Endothelial cell of umbilical vein (primary cell): ENCODE measurements at regions not wholly inside any gene's neighbourhood (a gene's known extent, or its start where the extent isn't known, plus 50 kb on each side); places are given as distances from the start of the nearest gene placed in this dataset.

ENCODE experiments used
- BruUV-seq: library from RNA; stranded (reverse); fragments of 400-500 nt; replicated peaks from 2 replicates; lab custom pipeline; 2021; lab: Mats Ljungman, UMichigan
- CTCF ChIA-PET: fragments of 300-600, 350-600 bp; sonication (Branson Sonifier 250); formaldehyde crosslinking; loops from one replicate; lab custom pipeline; 2021; ENCODE audit warnings: antibody characterized with exemption, inconsistent platforms; lab: Charles Lee
- POLR2A ChIA-PET: fragments of 300-600, 350-600 bp; sonication (Branson Sonifier 250); formaldehyde crosslinking; loops from one replicate; lab custom pipeline; 2021; ENCODE audit warnings: antibody characterized with exemption, inconsistent platforms; lab: Charles Lee
- DNase-seq: peaks from one replicate; pipeline ENCODE4 v3.0.0-alpha.2; 2011; ENCODE audit warnings: low read depth, low spot score
- FAIRE-seq: peaks from 2 replicates; lab custom pipeline; 2011; peaks lifted over from hg19 to GRCh38; lab: Jason Lieb, UNC
- H2AFZ ChIP-seq: 2 replicates; pipeline ENCODE4 v1.6.0; 2012; ENCODE audit warnings: low read depth, low read length, control low read depth, inconsistent platforms
- H3K27ac ChIP-seq: 2 replicates; pipeline ENCODE4 v1.5.1; 2011; ENCODE audit warnings: low read depth, mild to moderate bottlenecking, control low read depth, low read length, moderate library complexity; ENCODE audit not compliant: insufficient read depth
- H3K27me3 ChIP-seq, 2 experiments: 2 replicates each; pipeline versions ENCODE4 v1.6.0 to v1.6.1; 2011; ENCODE audit warnings: low read length in 2 of 2, mixed read lengths in 1 of 2; ENCODE audit not compliant: control insufficient read depth in 2 of 2, insufficient read depth in 2 of 2
- H3K36me3 ChIP-seq, 2 experiments: 2 replicates in 1 of 2; 3 replicates in 1 of 2; pipeline ENCODE4 v1.5.1; 2011; ENCODE audit warnings: low read length in 2 of 2, mild to moderate bottlenecking in 1 of 2, moderate library complexity in 1 of 2; ENCODE audit not compliant: control insufficient read depth in 2 of 2, insufficient read depth in 2 of 2; ENCODE audit errors: extremely low read depth in 1 of 2
- H3K4me1 ChIP-seq: 3 replicates; pipeline ENCODE4 v1.5.1; 2011; ENCODE audit warnings: mild to moderate bottlenecking, low read length; ENCODE audit not compliant: control insufficient read depth, insufficient read depth; ENCODE audit errors: extremely low read depth
- H3K4me2 ChIP-seq: 2 replicates; pipeline ENCODE4 v1.6.1; 2011; ENCODE audit warnings: low read length, control low read depth, mixed read lengths; ENCODE audit not compliant: insufficient read depth
- H3K4me3 ChIP-seq, 3 experiments: fragments of 200-600 bp in 1 of 3; sonication (generic), shearing (Covaris generic) in 1 of 3; replicated peaks in 1 of 3; 2 replicates each; pipeline ENCODE4 v1.5.1; 2011 to 2016; ENCODE audit warnings: control low read depth in 3 of 3, low read length in 3 of 3, mild to moderate bottlenecking in 2 of 3, inconsistent platforms in 1 of 3, low read depth in 1 of 3, moderate library complexity in 1 of 3; ENCODE audit not compliant: insufficient read depth in 1 of 3
- H3K79me2 ChIP-seq: 2 replicates; pipeline ENCODE4 v1.6.0; 2012; ENCODE audit warnings: low read length, inconsistent platforms; ENCODE audit not compliant: control insufficient read depth, insufficient read depth
- H3K9ac ChIP-seq: replicated peaks from 2 replicates; pipeline ENCODE3; 2011; ENCODE audit warnings: low read length, control low read depth; ENCODE audit not compliant: insufficient read depth; ENCODE audit errors: extremely low read depth
- H3K9me1 ChIP-seq: replicated peaks from 3 replicates; pipeline ENCODE4 v1.6.0; 2011; ENCODE audit warnings: mild to moderate bottlenecking, low read length; ENCODE audit not compliant: control insufficient read depth, insufficient read depth; ENCODE audit errors: extremely low read depth
- H3K9me3 ChIP-seq: replicated peaks from 2 replicates; pipeline ENCODE4 v1.5.1; 2012; ENCODE audit warnings: low read length, inconsistent platforms; ENCODE audit not compliant: control insufficient read depth, insufficient read depth
- H4K20me1 ChIP-seq: replicated peaks from 2 replicates; pipeline ENCODE3; 2011; ENCODE audit warnings: mild to moderate bottlenecking, low read length; ENCODE audit not compliant: control insufficient read depth, insufficient read depth; ENCODE audit errors: extremely low read depth
- EZH2 ChIP-seq: IDR thresholded peaks from 2 replicates; pipeline ENCODE4 v1.6.1; 2012; ENCODE audit warnings: borderline replicate concordance, low read depth, mild to moderate bottlenecking, moderate library complexity, low read length, inconsistent platforms; ENCODE audit not compliant: severe bottlenecking
- FOS ChIP-seq: IDR thresholded peaks from 2 replicates; pipeline ENCODE4 v1.6.1; 2011; ENCODE audit warnings: mild to moderate bottlenecking, low read length, moderate library complexity, borderline replicate concordance; ENCODE audit not compliant: insufficient read depth
- GATA2 ChIP-seq: IDR thresholded peaks from 2 replicates; pipeline ENCODE4 v1.7.0; 2011; ENCODE audit warnings: low read depth, mild to moderate bottlenecking, moderate library complexity, mixed read lengths, low read length; ENCODE audit not compliant: insufficient read length, insufficient read depth
- JUN ChIP-seq: IDR thresholded peaks from 2 replicates; pipeline ENCODE4 v1.6.1; 2011; ENCODE audit warnings: borderline replicate concordance, low read depth; ENCODE audit not compliant: insufficient read length, insufficient read depth
- MYC ChIP-seq: IDR thresholded peaks from one replicate; pipeline ENCODE4 v1.6.1; 2011; ENCODE audit warnings: mild to moderate bottlenecking, low read depth, low read length
- POLR2A ChIP-seq: IDR thresholded peaks from 2 replicates; pipeline ENCODE4 v1.6.1; 2012; ENCODE audit warnings: low read depth, mild to moderate bottlenecking, control low read depth, low read length
- POLR2AphosphoS5 ChIP-seq: IDR thresholded peaks from 2 replicates; pipeline ENCODE4 v1.6.1; 2012; ENCODE audit warnings: low read depth, mild to moderate bottlenecking, control low read depth, low read length, moderate library complexity; ENCODE audit not compliant: insufficient read depth
- dilution Hi-C: fragments of 300-500 bp; cut with MboI; formaldehyde crosslinking; loops from one replicate; pipeline ENCODE4 v1.15.0; 2019; ENCODE audit warnings: low sequenced_read_pairs; ENCODE audit not compliant: extremely low pct_ligation_motif_present
- intact Hi-C: fragments of 100-400 bp; cut with micrococcal nuclease; formaldehyde crosslinking; loops from one replicate; pipeline ENCODE4 v1.10.0; 2022
- TF ChIP-seq, protein P1 (sequence below), 2 donors: IDR thresholded peaks; 1 replicate in 1 of 2; 2 replicates in 1 of 2; pipeline ENCODE4 v1.5.1; 2011; ENCODE audit warnings: low read length in 2 of 2, mild to moderate bottlenecking in 2 of 2, moderate library complexity in 2 of 2, control low read depth in 1 of 2, inconsistent platforms in 1 of 2, low read depth in 1 of 2; ENCODE audit not compliant: insufficient read depth in 1 of 2; ENCODE audit errors: extremely low read depth in 1 of 2
- TF ChIP-seq, protein P2 (sequence below): IDR thresholded peaks from 2 replicates; pipeline ENCODE4 v1.6.1; 2011; ENCODE audit not compliant: insufficient read depth, insufficient read length

DNA sequence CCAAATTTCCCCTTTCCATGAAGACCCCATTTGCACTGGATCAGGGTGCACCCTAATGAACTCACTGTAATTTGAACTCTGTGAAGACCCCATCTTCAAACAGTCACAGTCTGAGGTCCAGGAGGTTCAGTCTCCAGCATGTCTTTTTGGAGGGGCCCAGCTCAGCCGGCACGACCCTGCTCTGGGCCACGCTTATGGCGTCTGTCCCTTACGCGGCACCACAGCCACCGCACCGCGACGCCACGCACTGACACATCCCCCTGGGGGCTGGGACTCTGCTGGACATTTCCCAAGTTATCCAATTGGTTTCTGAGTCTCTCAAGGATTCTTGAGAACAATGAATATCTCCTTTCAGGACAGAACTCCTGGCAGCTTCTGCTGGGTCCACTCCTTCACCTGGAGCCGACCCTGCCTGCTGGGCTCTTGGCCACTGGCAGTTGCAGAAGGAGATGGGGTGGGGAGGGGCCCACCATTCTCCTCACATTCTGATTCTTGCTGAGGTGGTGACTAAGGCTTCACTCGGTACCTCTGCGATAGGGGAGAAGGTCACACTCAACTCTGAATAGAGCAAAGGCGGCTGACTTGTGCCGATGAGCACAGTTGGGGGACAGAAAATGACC is 124.0 kb downstream of the RTP5 start:
- dilution Hi-C loops (no loop called here), intact Hi-C loops (no loop called here)
- no peaks in the 10 kb centered on the region for H3K27me3 ChIP-seq
- no peak for DNase-seq
- H3K79me2 ChIP-seq, result no peaks in the 10 kb centered on the region
- H3K36me3 ChIP-seq, result no peaks in the 10 kb centered on the region
- CTCF ChIA-PET, result interaction anchor here (0.9 kb wide), 1 partner anchor 43 kb away, joined by 4 read pairs; no protein-coding TSS in a partner anchor
- no peak overlapping the region for H3K27ac ChIP-seq
- H3K9me3 ChIP-seq, result no peaks in the 10 kb centered on the region
- no peak for TF ChIP-seq FOS
- no peak for TF ChIP-seq POLR2AphosphoS5
- TF ChIP-seq EZH2, result no peak
- no peak for TF ChIP-seq POLR2A
- no peak for TF ChIP-seq MYC
- TF ChIP-seq GATA2, result no peak
- TF ChIP-seq JUN, result no peak
- TF ChIP-seq, protein P1, sequence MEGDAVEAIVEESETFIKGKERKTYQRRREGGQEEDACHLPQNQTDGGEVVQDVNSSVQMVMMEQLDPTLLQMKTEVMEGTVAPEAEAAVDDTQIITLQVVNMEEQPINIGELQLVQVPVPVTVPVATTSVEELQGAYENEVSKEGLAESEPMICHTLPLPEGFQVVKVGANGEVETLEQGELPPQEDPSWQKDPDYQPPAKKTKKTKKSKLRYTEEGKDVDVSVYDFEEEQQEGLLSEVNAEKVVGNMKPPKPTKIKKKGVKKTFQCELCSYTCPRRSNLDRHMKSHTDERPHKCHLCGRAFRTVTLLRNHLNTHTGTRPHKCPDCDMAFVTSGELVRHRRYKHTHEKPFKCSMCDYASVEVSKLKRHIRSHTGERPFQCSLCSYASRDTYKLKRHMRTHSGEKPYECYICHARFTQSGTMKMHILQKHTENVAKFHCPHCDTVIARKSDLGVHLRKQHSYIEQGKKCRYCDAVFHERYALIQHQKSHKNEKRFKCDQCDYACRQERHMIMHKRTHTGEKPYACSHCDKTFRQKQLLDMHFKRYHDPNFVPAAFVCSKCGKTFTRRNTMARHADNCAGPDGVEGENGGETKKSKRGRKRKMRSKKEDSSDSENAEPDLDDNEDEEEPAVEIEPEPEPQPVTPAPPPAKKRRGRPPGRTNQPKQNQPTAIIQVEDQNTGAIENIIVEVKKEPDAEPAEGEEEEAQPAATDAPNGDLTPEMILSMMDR (IDR thresholded peaks at IDR 0.05; ENCODE audit: extremely low read depth in 1 of 2, insufficient read depth in 1 of 2, low read depth in 1 of 2, low read length in 2 of 2), result no peak
- TF ChIP-seq, protein P2, sequence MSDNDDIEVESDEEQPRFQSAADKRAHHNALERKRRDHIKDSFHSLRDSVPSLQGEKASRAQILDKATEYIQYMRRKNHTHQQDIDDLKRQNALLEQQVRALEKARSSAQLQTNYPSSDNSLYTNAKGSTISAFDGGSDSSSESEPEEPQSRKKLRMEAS, result no peak
- no peak overlapping the region for H3K9ac ChIP-seq
- no peak overlapping the region for H3K4me2 ChIP-seq
- no peaks in the 10 kb centered on the region for H3K9me1 ChIP-seq
- POLR2A ChIA-PET, result no interaction called here
- no peaks in the 10 kb centered on the region for H4K20me1 ChIP-seq
- H3K4me3 ChIP-seq, result no peak overlapping the region
- H2AFZ ChIP-seq, result no peak overlapping the region
- H3K4me1 ChIP-seq, result no peaks in the 10 kb centered on the region
- BruUV-seq, result no TSS peak
- FAIRE-seq, result no peak
